ENCODE measurements at regions not wholly inside any gene's neighbourhood (a gene's known extent, or its start where the extent isn't known, plus 50 kb on each side); places are given as distances from the start of the nearest gene placed in this dataset.

- ATAC-seq (ENCODE audit: insufficient read depth, low FRiP score) (peak; percentile 87), DNase-seq (peak in 1 of 3 donors; percentile 11)
- WGBS, 2 donors: 62 to 82% methylated on average over 3 of the region's 3 CpGs
These were observed 283.6 kb upstream of the NMUR2 start for GRCh38 chr5:152688561-152689249.

GRCh38 chr5:152689250-152689711 lies 284.2 kb upstream of the NMUR2 start:
- H3K27ac ChIP-seq (ENCODE audit: low read depth in 1 of 2, low read length in 1 of 2): no peak overlapping the region
- no peak for ATAC-seq (ENCODE audit: insufficient read depth, low FRiP score)
- H3K36me3 ChIP-seq (ENCODE audit: control insufficient read depth in 4 of 4, insufficient read depth in 4 of 4, low read length in 4 of 4): no peaks in the 10 kb centered on the region
- no peak for DNase-seq
- WGBS, 2 donors: 74 to 84% methylated on average over 5 of the region's 5 CpGs
- TF ChIP-seq CTCF (IDR thresholded peaks at IDR 0.05; ENCODE audit: control extremely low read depth, extremely low read depth): no peak
- H3K4me3 ChIP-seq: no peak overlapping the region
- H3K27me3 ChIP-seq (ENCODE audit: control insufficient read depth in 3 of 3, insufficient read depth in 3 of 3, low read length in 2 of 3): no peaks in the 10 kb centered on the region
- peaks cover 0 to 3% (median 0%) of the 10 kb centered on the region in 4 donors for H3K9me3 ChIP-seq (ENCODE audit: control insufficient read depth in 4 of 4, insufficient read depth in 3 of 4, low read length in 3 of 4)
- no peak overlapping the region for H3K9ac ChIP-seq (ENCODE audit: insufficient read depth in 1 of 2, low read length in 2 of 2)
- no peaks in the 10 kb centered on the region for H3K4me1 ChIP-seq (ENCODE audit: control insufficient read depth in 5 of 5, insufficient read depth in 5 of 5, low read length in 5 of 5)

More at GRCh38 chr5:152688561-152689249, 283.6 kb upstream of the NMUR2 start:
- Histone ChIP-seq H3K9ac (ENCODE audit: insufficient read depth in 1 of 2, low read length in 2 of 2) (no peak overlapping the region), H3K36me3 (ENCODE audit: control insufficient read depth in 4 of 4, insufficient read depth in 4 of 4, low read length in 4 of 4) (no peaks in the 10 kb centered on the region), H3K4me1 (ENCODE audit: control insufficient read depth in 5 of 5, insufficient read depth in 5 of 5, low read length in 5 of 5) (no peaks in the 10 kb centered on the region), H3K27ac (ENCODE audit: low read depth in 1 of 2, low read length in 1 of 2) (no peak overlapping the region), H3K27me3 (ENCODE audit: control insufficient read depth in 3 of 3, insufficient read depth in 3 of 3, low read length in 2 of 3) (no peaks in the 10 kb centered on the region), H3K4me3 (no peak overlapping the region), H3K9me3 (ENCODE audit: control insufficient read depth in 4 of 4, insufficient read depth in 3 of 4, low read length in 3 of 4) (peaks cover 0 to 3% (median 0%) of the 10 kb centered on the region in 4 donors)
- TF ChIP-seq CTCF (IDR thresholded peaks at IDR 0.05; ENCODE audit: control extremely low read depth, extremely low read depth): no peak

- 43 to 44% methylated on average over 2 of the region's 2 CpGs for WGBS, 2 donors
These were observed 289.2 kb upstream of the NMUR2 start for GRCh38 chr5:152694231-152694630.

More at GRCh38 chr5:152694231-152694630, 289.2 kb upstream of the NMUR2 start:
- no peaks in the 10 kb centered on the region for H3K36me3 ChIP-seq (ENCODE audit: control insufficient read depth in 4 of 4, insufficient read depth in 4 of 4, low read length in 4 of 4)
- no peak for DNase-seq
- ATAC-seq (ENCODE audit: insufficient read depth, low FRiP score): no peak
- no peak overlapping the region for H3K27ac ChIP-seq (ENCODE audit: low read depth in 1 of 2, low read length in 1 of 2)
- no peaks in the 10 kb centered on the region for H3K4me1 ChIP-seq (ENCODE audit: control insufficient read depth in 5 of 5, insufficient read depth in 5 of 5, low read length in 5 of 5)
- no peak for TF ChIP-seq CTCF (IDR thresholded peaks at IDR 0.05; ENCODE audit: control extremely low read depth, extremely low read depth)
- H3K9ac ChIP-seq (ENCODE audit: insufficient read depth in 1 of 2, low read length in 2 of 2): no peak overlapping the region
- H3K9me3 ChIP-seq (ENCODE audit: control insufficient read depth in 4 of 4, insufficient read depth in 3 of 4, low read length in 3 of 4): no peaks in the 10 kb centered on the region
- no peaks in the 10 kb centered on the region for H3K27me3 ChIP-seq (ENCODE audit: control insufficient read depth in 3 of 3, insufficient read depth in 3 of 3, low read length in 2 of 3)
- no peak overlapping the region for H3K4me3 ChIP-seq

Data from lung (tissue), 11 donors.